Endodermal cell (in vitro differentiated cells): ENCODE measurements at regions not wholly inside any gene's neighbourhood (a gene's known extent, or its start where the extent isn't known, plus 50 kb on each side); places are given as distances from the start of the nearest gene placed in this dataset.

Source experiments
- DNase-seq: peaks from one replicate; pipeline ENCODE4 v3.0.0-alpha.2; 2017
- H3K27ac ChIP-seq: 2 replicates; pipeline ENCODE4 v1.5.1; 2013; ENCODE audit warnings: mild to moderate bottlenecking, low read depth, low read length, moderate library complexity
- H3K27me3 ChIP-seq: 2 replicates; pipeline ENCODE4 v1.6.1; 2013; ENCODE audit warnings: mild to moderate bottlenecking, low read length, moderate library complexity; ENCODE audit not compliant: insufficient read depth, control insufficient read depth, poor library complexity, severe bottlenecking
- H3K36me3 ChIP-seq: 2 replicates; pipeline ENCODE4 v1.7.0; 2013; ENCODE audit warnings: mild to moderate bottlenecking, low read length, moderate library complexity; ENCODE audit not compliant: control insufficient read depth, insufficient read depth
- H3K4me1 ChIP-seq: one replicate; pipeline ENCODE4 v1.7.0; 2013; ENCODE audit warnings: low read length; ENCODE audit not compliant: control insufficient read depth, insufficient read depth
- H3K4me3 ChIP-seq: 2 replicates; pipeline ENCODE4 v1.5.1; 2013; ENCODE audit warnings: mild to moderate bottlenecking, low read length, moderate library complexity
- H3K9ac ChIP-seq: 2 replicates; pipeline ENCODE4 v1.6.1; 2013; ENCODE audit warnings: mild to moderate bottlenecking, low read length, moderate library complexity; ENCODE audit not compliant: poor library complexity, severe bottlenecking; ENCODE audit errors: extremely low read depth
- H3K9me3 ChIP-seq: 2 replicates; pipeline ENCODE4 v1.6.1; 2013; ENCODE audit warnings: mild to moderate bottlenecking, low read length, moderate library complexity; ENCODE audit not compliant: control insufficient read depth
- H3K27ac Mint-ChIP-seq: 2 replicates; pipeline ENCODE4 v1.8.0; 2020; ENCODE audit warnings: mixed read lengths
- H3K27me3 Mint-ChIP-seq: 2 replicates; pipeline ENCODE4 v1.8.0; 2021; ENCODE audit warnings: mild to moderate bottlenecking, mixed read lengths; ENCODE audit not compliant: insufficient read depth
- H3K36me3 Mint-ChIP-seq: 2 replicates; pipeline ENCODE4 v1.8.0; 2020; ENCODE audit warnings: low read depth, mixed read lengths
- H3K4me1 Mint-ChIP-seq: 2 replicates; pipeline ENCODE4 v1.8.0; 2020; ENCODE audit warnings: mixed read lengths
- H3K4me3 Mint-ChIP-seq: 2 replicates; pipeline ENCODE4 v1.8.0; 2020; ENCODE audit warnings: mild to moderate bottlenecking, moderate library complexity, mixed read lengths
- H3K9me3 Mint-ChIP-seq: 2 replicates; pipeline ENCODE4 v1.8.0; 2020; ENCODE audit warnings: mild to moderate bottlenecking, mixed read lengths
- WGBS, 2 experiments: methylation state at CpG; one replicate each; pipeline versions ENCODE4 v1.1.5 to v1.1.7; 2013; ENCODE audit warnings: missing lambda C conversion rate in 2 of 2, mixed read lengths in 1 of 2; ENCODE audit not compliant: insufficient coverage in 1 of 2, insufficient read length in 1 of 2; 5-methylcytosine and 5-hydroxymethylcytosine counted together
- TF ChIP-seq, protein P1 (sequence below): fragments of 200-600 bp; sonication (generic); conservative IDR thresholded peaks from 2 replicates; pipeline ENCODE4 v1.5.0; 2021; ENCODE audit warnings: antibody characterized with exemption, mild to moderate bottlenecking

DNA sequence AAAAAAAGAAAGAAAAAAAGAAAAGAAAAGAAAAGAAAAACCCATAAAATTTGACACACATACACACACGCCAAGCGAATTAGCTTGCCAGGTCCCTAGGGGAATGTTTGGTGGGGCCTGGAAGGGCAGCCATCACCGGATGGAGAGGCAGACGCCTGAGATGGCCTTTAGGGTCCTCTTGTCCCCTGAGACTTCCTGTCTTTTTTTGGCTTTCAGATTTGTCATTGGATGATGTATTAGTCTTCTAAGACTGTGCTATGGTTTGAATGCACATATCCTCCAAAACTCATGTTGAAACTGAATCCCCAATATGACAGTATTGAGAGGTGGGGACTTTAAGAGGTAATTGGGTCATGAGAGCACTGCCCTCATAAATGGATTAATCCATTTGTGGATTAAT lies 211.8 kb downstream of the TOMM20 start:
- H3K36me3 ChIP-seq: no peaks in the 10 kb centered on the region
- peaks cover 23% of the 10 kb centered on the region for H3K4me1 Mint-ChIP-seq
- no peaks in the 10 kb centered on the region for H3K9me3 ChIP-seq
- H3K4me3 Mint-ChIP-seq: no peak overlapping the region
- peaks cover 2% of the 10 kb centered on the region for H3K4me1 ChIP-seq
- no peaks in the 10 kb centered on the region for H3K27me3 ChIP-seq
- no peak overlapping the region for H3K9ac ChIP-seq
- peaks cover 9% of the 10 kb centered on the region for H3K27me3 Mint-ChIP-seq
- no peak overlapping the region for H3K27ac Mint-ChIP-seq
- no peak overlapping the region for H3K4me3 ChIP-seq
- peaks cover 5% of the 10 kb centered on the region for H3K9me3 Mint-ChIP-seq
- H3K36me3 Mint-ChIP-seq: peaks cover 2% of the 10 kb centered on the region
- 93 to 100% methylated on average over 4 of the region's 4 CpGs for WGBS, 2 experiments
- TF ChIP-seq, protein P1, sequence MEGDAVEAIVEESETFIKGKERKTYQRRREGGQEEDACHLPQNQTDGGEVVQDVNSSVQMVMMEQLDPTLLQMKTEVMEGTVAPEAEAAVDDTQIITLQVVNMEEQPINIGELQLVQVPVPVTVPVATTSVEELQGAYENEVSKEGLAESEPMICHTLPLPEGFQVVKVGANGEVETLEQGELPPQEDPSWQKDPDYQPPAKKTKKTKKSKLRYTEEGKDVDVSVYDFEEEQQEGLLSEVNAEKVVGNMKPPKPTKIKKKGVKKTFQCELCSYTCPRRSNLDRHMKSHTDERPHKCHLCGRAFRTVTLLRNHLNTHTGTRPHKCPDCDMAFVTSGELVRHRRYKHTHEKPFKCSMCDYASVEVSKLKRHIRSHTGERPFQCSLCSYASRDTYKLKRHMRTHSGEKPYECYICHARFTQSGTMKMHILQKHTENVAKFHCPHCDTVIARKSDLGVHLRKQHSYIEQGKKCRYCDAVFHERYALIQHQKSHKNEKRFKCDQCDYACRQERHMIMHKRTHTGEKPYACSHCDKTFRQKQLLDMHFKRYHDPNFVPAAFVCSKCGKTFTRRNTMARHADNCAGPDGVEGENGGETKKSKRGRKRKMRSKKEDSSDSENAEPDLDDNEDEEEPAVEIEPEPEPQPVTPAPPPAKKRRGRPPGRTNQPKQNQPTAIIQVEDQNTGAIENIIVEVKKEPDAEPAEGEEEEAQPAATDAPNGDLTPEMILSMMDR: no peak
- DNase-seq: no peak
- no peak overlapping the region for H3K27ac ChIP-seq

DNA sequence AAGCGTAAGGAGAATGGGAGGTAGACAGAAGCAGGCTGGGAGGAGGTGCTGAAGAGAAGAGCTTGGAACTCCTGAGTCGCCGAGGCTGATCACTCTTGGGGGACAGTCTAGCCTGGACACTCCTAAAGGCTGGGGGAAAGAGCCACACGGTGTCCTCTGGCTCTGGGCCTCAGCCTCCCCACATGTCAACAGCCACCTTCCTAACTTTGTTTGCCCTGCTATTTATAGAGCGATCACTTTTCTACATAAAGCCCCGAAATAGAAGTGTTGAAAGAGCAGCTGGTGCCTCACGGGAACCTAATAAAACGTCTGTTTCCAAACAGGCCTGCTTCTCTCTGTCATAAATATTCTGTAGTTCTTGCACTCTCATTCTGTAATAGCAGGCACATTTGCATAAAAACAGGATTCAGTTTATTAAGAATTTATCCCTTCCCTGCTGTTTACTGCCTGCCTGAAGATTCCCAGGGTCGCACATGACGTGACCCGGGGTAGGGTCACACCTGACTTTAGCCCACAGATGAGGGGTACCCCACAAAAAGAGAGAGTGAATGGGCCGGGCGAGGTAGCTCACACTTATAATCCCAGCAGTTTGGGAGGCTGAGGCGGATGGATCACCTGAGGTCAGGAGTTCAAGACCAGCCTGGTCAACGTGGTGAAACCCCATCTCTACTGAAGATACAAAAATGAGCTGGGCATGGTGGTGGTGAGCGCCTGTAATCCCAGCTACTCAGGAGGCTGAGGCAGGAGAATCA lies 212.5 kb downstream of the TOMM20 start:
- Mint-ChIP-seq H3K4me1 (peaks cover 29% of the 10 kb centered on the region), H3K9me3 (peaks cover 5% of the 10 kb centered on the region), H3K27ac (no peak overlapping the region), H3K36me3 (peaks cover 2% of the 10 kb centered on the region), H3K27me3 (peaks cover 9% of the 10 kb centered on the region), H3K4me3 (no peak overlapping the region)
- Histone ChIP-seq H3K4me1 (peaks cover 2% of the 10 kb centered on the region), H3K9me3 (no peaks in the 10 kb centered on the region), H3K4me3 (no peak overlapping the region), H3K36me3 (no peaks in the 10 kb centered on the region), H3K27ac (no peak overlapping the region), H3K27me3 (no peaks in the 10 kb centered on the region), H3K9ac (no peak overlapping the region)
- TF ChIP-seq, protein P1: no peak
- WGBS, 2 experiments: 91 to 92% methylated on average over 16 of the region's 16 CpGs
- no peak for DNase-seq

DNA sequence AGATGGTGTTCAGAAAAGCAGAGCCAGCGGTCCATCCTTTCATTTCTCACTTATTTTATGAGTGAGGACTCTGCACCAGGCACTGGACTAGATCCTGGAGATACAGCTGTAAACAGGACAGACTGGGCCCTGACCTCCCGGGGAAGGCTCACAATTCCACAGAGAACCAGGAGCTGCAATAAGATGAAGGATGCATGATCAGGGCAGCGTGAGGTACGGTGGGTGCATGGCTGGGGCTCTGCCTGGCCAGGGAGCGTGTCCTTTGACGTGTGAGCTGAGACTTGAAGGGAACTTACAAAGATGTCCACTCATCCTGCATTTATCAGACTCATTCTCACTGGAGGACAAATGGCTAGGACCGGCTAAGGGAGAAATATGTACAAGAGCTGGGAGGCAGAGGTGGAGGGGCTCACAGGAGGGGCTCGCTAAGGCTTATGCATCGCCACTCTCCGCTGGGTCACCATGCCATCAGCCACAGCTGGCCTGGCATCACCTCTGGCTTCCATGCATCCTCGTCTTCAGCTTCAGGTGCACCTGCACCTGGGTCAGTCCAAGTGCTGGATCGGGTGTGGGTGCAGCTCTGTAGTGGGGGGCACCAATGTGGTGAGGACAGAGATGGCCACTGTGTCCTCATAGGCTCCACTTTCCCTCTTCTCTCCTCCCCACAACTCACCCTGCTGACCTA lies 213.9 kb downstream of the TOMM20 start:
- H3K27me3 Mint-ChIP-seq: peaks cover 9% of the 10 kb centered on the region
- no peaks in the 10 kb centered on the region for H3K27me3 ChIP-seq
- no peak overlapping the region for H3K27ac Mint-ChIP-seq
- no peak for DNase-seq
- H3K4me1 ChIP-seq: peaks cover 2% of the 10 kb centered on the region
- no peak overlapping the region for H3K4me3 ChIP-seq
- no peaks in the 10 kb centered on the region for H3K36me3 ChIP-seq
- H3K4me3 Mint-ChIP-seq: no peak overlapping the region
- no peak overlapping the region for H3K27ac ChIP-seq
- TF ChIP-seq, protein P1: no peak
- H3K9me3 ChIP-seq: no peaks in the 10 kb centered on the region
- H3K36me3 Mint-ChIP-seq: no peaks in the 10 kb centered on the region
- WGBS, 2 experiments: 92 to 95% methylated on average over 10 to 12 of the region's 12 CpGs
- no peaks in the 10 kb centered on the region for H3K9me3 Mint-ChIP-seq
- H3K4me1 Mint-ChIP-seq: peaks cover 29% of the 10 kb centered on the region
- no peak overlapping the region for H3K9ac ChIP-seq
